Glutamatergic neuron (in vitro differentiated cells): ENCODE measurements at regions not wholly inside any gene's neighbourhood (a gene's known extent, or its start where the extent isn't known, plus 50 kb on each side); places are given as distances from the start of the nearest gene placed in this dataset.

Experiments used
- DNase-seq: peaks from one replicate; pipeline ENCODE4 v3.0.0; 2022
- H3K27ac Mint-ChIP-seq: one replicate; pipeline ENCODE4 v1.8.0; 2020; ENCODE audit warnings: mild to moderate bottlenecking, mixed read lengths, inconsistent platforms; ENCODE audit not compliant: unreplicated experiment
- H3K27me3 Mint-ChIP-seq: one replicate; pipeline ENCODE4 v1.8.0; 2020; ENCODE audit warnings: mild to moderate bottlenecking, moderate library complexity, mixed read lengths, inconsistent platforms; ENCODE audit not compliant: unreplicated experiment
- H3K36me3 Mint-ChIP-seq: one replicate; pipeline ENCODE4 v1.8.0; 2020; ENCODE audit warnings: mild to moderate bottlenecking, mixed read lengths, inconsistent platforms; ENCODE audit not compliant: unreplicated experiment
- H3K4me1 Mint-ChIP-seq: one replicate; pipeline ENCODE4 v1.8.0; 2020; ENCODE audit warnings: mild to moderate bottlenecking, low read depth, mixed read lengths, inconsistent platforms; ENCODE audit not compliant: unreplicated experiment
- H3K4me3 Mint-ChIP-seq: one replicate; pipeline ENCODE4 v1.8.0; 2020; ENCODE audit warnings: mild to moderate bottlenecking, mixed read lengths, inconsistent platforms; ENCODE audit not compliant: unreplicated experiment
- H3K9me3 Mint-ChIP-seq: one replicate; pipeline ENCODE4 v1.8.0; 2020; ENCODE audit warnings: mild to moderate bottlenecking, moderate library complexity, mixed read lengths, inconsistent platforms; ENCODE audit not compliant: unreplicated experiment
- CTCF ChIP-seq: fragments of 200-600 bp; sonication (generic); IDR thresholded peaks from one replicate; pipeline ENCODE4 v1.5.0; 2021; ENCODE audit not compliant: partially characterized antibody, unreplicated experiment

GRCh38 chr16:9578459-9578858 is 487.0 kb downstream of the HAPSTR1 start:
- TF ChIP-seq CTCF = no peak
- Mint-ChIP-seq H3K36me3 (no peaks in the 10 kb centered on the region), H3K4me3 (no peak overlapping the region), H3K4me1 (peaks cover 2% of the 10 kb centered on the region), H3K9me3 (peaks cover 3% of the 10 kb centered on the region), H3K27ac (no peak overlapping the region), H3K27me3 (peaks cover 2% of the 10 kb centered on the region)
- no peak for DNase-seq

GRCh38 chr16:9580025-9580424 is 488.6 kb downstream of the HAPSTR1 start:
- H3K9me3 Mint-ChIP-seq = peaks cover 2% of the 10 kb centered on the region
- DNase-seq = peak; percentile 20
- H3K4me1 Mint-ChIP-seq = peaks cover 2% of the 10 kb centered on the region
- no peak overlapping the region for H3K4me3 Mint-ChIP-seq
- H3K27me3 Mint-ChIP-seq = peaks cover 2% of the 10 kb centered on the region
- no peak for TF ChIP-seq CTCF
- no peaks in the 10 kb centered on the region for H3K36me3 Mint-ChIP-seq
- H3K27ac Mint-ChIP-seq = no peak overlapping the region

GRCh38 chr16:9593440-9593839 is 502.0 kb downstream of the HAPSTR1 start:
- no peak overlapping the region for H3K4me3 Mint-ChIP-seq
- no peaks in the 10 kb centered on the region for H3K27me3 Mint-ChIP-seq
- no peaks in the 10 kb centered on the region for H3K4me1 Mint-ChIP-seq
- no peak overlapping the region for H3K27ac Mint-ChIP-seq
- DNase-seq = no peak
- TF ChIP-seq CTCF = no peak
- H3K9me3 Mint-ChIP-seq = peaks cover 2% of the 10 kb centered on the region
- H3K36me3 Mint-ChIP-seq = no peaks in the 10 kb centered on the region

GRCh38 chr16:9594047-9594446 is 502.6 kb downstream of the HAPSTR1 start:
- no peaks in the 10 kb centered on the region for H3K4me1 Mint-ChIP-seq
- H3K27ac Mint-ChIP-seq = no peak overlapping the region
- H3K27me3 Mint-ChIP-seq = no peaks in the 10 kb centered on the region
- no peak overlapping the region for H3K4me3 Mint-ChIP-seq
- DNase-seq = no peak
- no peaks in the 10 kb centered on the region for H3K36me3 Mint-ChIP-seq
- no peak for TF ChIP-seq CTCF
- peaks cover 2% of the 10 kb centered on the region for H3K9me3 Mint-ChIP-seq

- TF ChIP-seq CTCF = no peak
- H3K27me3 Mint-ChIP-seq = no peaks in the 10 kb centered on the region
- no peaks in the 10 kb centered on the region for H3K36me3 Mint-ChIP-seq
- no peak overlapping the region for H3K27ac Mint-ChIP-seq
- H3K4me3 Mint-ChIP-seq = no peak overlapping the region
- H3K9me3 Mint-ChIP-seq = peaks cover 2% of the 10 kb centered on the region
- H3K4me1 Mint-ChIP-seq = no peaks in the 10 kb centered on the region
- DNase-seq = no peak
Observed at GRCh38 chr16:9594946-9595345, 503.5 kb downstream of the HAPSTR1 start.
